PC-9 (cell line): ENCODE measurements at regions not wholly inside any gene's neighbourhood (a gene's known extent, or its start where the extent isn't known, plus 50 kb on each side); places are given as distances from the start of the nearest gene placed in this dataset.

ENCODE experiments used
- BruUV-seq: library from RNA; stranded (reverse); fragments of 400-500 nt; replicated peaks from 2 replicates; lab custom pipeline; 2021; lab: Mats Ljungman, UMichigan
- CTCF ChIA-PET: fragments of 300-600 bp; sonication (Branson Sonifier 250); formaldehyde crosslinking; loops from one replicate; lab custom pipeline; 2022; ENCODE audit warnings: antibody characterized with exemption; lab: Charles Lee
- POLR2A ChIA-PET: fragments of 300-600 bp; sonication (Branson Sonifier 250); formaldehyde crosslinking; loops from one replicate; lab custom pipeline; 2022; ENCODE audit warnings: antibody characterized with exemption; ENCODE audit not compliant: unreplicated experiment; lab: Charles Lee
- DNase-seq, 2 experiments: peaks; one replicate each; pipeline versions ENCODE4 v3.0.0 to v3.0.0-alpha.2; 2015 to 2022; ENCODE audit warnings: mixed read lengths in 1 of 2
- H2AFZ ChIP-seq: fragments of 200-600 bp; sonication (generic); 2 replicates; pipeline ENCODE4 v1.8.1; 2017; ENCODE audit warnings: antibody characterized with exemption
- H3F3A ChIP-seq: fragments of 200-600 bp; sonication (generic); 2 replicates; pipeline ENCODE4 v1.8.1; 2017; ENCODE audit warnings: antibody characterized with exemption, mild to moderate bottlenecking, low read depth; ENCODE audit not compliant: insufficient read depth
- H3K27ac ChIP-seq: fragments of 200-600 bp; sonication (generic); 2 replicates; pipeline ENCODE4 v1.6.1; 2016; ENCODE audit warnings: mixed run types
- H3K27me3 ChIP-seq: fragments of 200-600 bp; sonication (generic); 2 replicates; pipeline ENCODE4 v1.6.1; 2016; ENCODE audit warnings: low read depth, mixed run types; ENCODE audit not compliant: insufficient read depth
- H3K36me3 ChIP-seq: fragments of 200-600 bp; sonication (generic); 2 replicates; pipeline ENCODE4 v1.6.1; 2016; ENCODE audit warnings: low read depth, mixed run types
- H3K4me1 ChIP-seq: fragments of 200-600 bp; sonication (generic); replicated peaks from 2 replicates; pipeline ENCODE4 v1.6.1; 2016; ENCODE audit warnings: mixed run types; ENCODE audit not compliant: insufficient read depth
- H3K4me2 ChIP-seq: fragments of 200-600 bp; sonication (generic); 2 replicates; pipeline ENCODE4 v1.6.1; 2017; ENCODE audit warnings: mixed run types
- H3K4me3 ChIP-seq: fragments of 200-600 bp; sonication (generic); 2 replicates; pipeline ENCODE4 v1.6.1; 2016; ENCODE audit warnings: mixed run types
- H3K79me2 ChIP-seq: fragments of 200-600 bp; sonication (generic); 2 replicates; pipeline ENCODE4 v1.6.1; 2017; ENCODE audit warnings: low read depth, mixed run types
- H3K9me2 ChIP-seq: fragments of 200-600 bp; sonication (generic); 2 replicates; pipeline ENCODE4 v1.8.1; 2017; ENCODE audit warnings: mild to moderate bottlenecking; ENCODE audit not compliant: insufficient read depth
- H3K9me3 ChIP-seq: fragments of 200-600 bp; sonication (generic); 2 replicates; pipeline ENCODE4 v1.8.1; 2016; ENCODE audit warnings: low read depth; ENCODE audit not compliant: insufficient read depth
- H4K20me1 ChIP-seq: fragments of 200-600 bp; sonication (generic); 2 replicates; pipeline ENCODE4 v1.8.1; 2017; ENCODE audit not compliant: insufficient read depth
- EZH2 ChIP-seq: fragments of 200-600 bp; sonication (generic); IDR thresholded peaks from 2 replicates; pipeline ENCODE4 v1.8.0; 2017; ENCODE audit warnings: antibody characterized with exemption, low read depth
- intact Hi-C: fragments of 100-400 bp; cut with micrococcal nuclease; formaldehyde crosslinking; loops from one replicate; pipeline ENCODE4 v1.10.0; 2022; ENCODE audit not compliant: unreplicated experiment
- TF ChIP-seq, protein P1 (sequence below): fragments of 200-600 bp; sonication (generic); conservative IDR thresholded peaks from 2 replicates; pipeline ENCODE4 v1.6.1; 2017; ENCODE audit warnings: mixed run types, antibody characterized with exemption, mild to moderate bottlenecking, moderate library complexity

- no peak for TF ChIP-seq EZH2
- TF ChIP-seq, protein P1, sequence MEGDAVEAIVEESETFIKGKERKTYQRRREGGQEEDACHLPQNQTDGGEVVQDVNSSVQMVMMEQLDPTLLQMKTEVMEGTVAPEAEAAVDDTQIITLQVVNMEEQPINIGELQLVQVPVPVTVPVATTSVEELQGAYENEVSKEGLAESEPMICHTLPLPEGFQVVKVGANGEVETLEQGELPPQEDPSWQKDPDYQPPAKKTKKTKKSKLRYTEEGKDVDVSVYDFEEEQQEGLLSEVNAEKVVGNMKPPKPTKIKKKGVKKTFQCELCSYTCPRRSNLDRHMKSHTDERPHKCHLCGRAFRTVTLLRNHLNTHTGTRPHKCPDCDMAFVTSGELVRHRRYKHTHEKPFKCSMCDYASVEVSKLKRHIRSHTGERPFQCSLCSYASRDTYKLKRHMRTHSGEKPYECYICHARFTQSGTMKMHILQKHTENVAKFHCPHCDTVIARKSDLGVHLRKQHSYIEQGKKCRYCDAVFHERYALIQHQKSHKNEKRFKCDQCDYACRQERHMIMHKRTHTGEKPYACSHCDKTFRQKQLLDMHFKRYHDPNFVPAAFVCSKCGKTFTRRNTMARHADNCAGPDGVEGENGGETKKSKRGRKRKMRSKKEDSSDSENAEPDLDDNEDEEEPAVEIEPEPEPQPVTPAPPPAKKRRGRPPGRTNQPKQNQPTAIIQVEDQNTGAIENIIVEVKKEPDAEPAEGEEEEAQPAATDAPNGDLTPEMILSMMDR = no peak
- H3K9me2 ChIP-seq = no peaks in the 10 kb centered on the region
- H3K4me1 ChIP-seq = no peaks in the 10 kb centered on the region
- no peak overlapping the region for H3K4me3 ChIP-seq
- BruUV-seq = no TSS peak
- no peaks in the 10 kb centered on the region for H3K79me2 ChIP-seq
- H4K20me1 ChIP-seq = no peaks in the 10 kb centered on the region
- H3K27ac ChIP-seq = no peak overlapping the region
- H3F3A ChIP-seq = no peaks in the 10 kb centered on the region
- intact Hi-C loops = no loop called here
- H3K4me2 ChIP-seq = no peak overlapping the region
- H2AFZ ChIP-seq = no peak overlapping the region
- peaks cover 61% of the 10 kb centered on the region for H3K27me3 ChIP-seq
- DNase-seq = no peak
- POLR2A ChIA-PET = no interaction called here
- CTCF ChIA-PET = no interaction called here
- no peaks in the 10 kb centered on the region for H3K9me3 ChIP-seq
- no peaks in the 10 kb centered on the region for H3K36me3 ChIP-seq
Observed at GRCh38 chr1:18541046-18541795, 60.5 kb downstream of the KLHDC7A start.

GRCh38 chr1:18542351-18542750, 61.6 kb downstream of the KLHDC7A start:
- no peak overlapping the region for H3K4me2 ChIP-seq
- ChIA-PET POLR2A (interaction anchor here (0.6 kb wide), 1 partner anchor 22 kb away, joined by 4 read pairs; no protein-coding TSS in a partner anchor), CTCF (no interaction called here)
- H3K4me3 ChIP-seq = no peak overlapping the region
- no TSS peak for BruUV-seq
- no peaks in the 10 kb centered on the region for H3K36me3 ChIP-seq
- H4K20me1 ChIP-seq = no peaks in the 10 kb centered on the region
- no peak overlapping the region for H3K27ac ChIP-seq
- no peaks in the 10 kb centered on the region for H3F3A ChIP-seq
- H3K4me1 ChIP-seq = no peaks in the 10 kb centered on the region
- H3K27me3 ChIP-seq = peaks cover 58% of the 10 kb centered on the region
- no peak for DNase-seq
- H3K9me2 ChIP-seq = no peaks in the 10 kb centered on the region
- intact Hi-C loops = no loop called here
- no peak overlapping the region for H2AFZ ChIP-seq
- no peaks in the 10 kb centered on the region for H3K79me2 ChIP-seq
- no peaks in the 10 kb centered on the region for H3K9me3 ChIP-seq
- TF ChIP-seq EZH2 = no peak
- TF ChIP-seq, protein P1 = no peak

GRCh38 chr1:18546026-18546425, 65.3 kb downstream of the KLHDC7A start:
- Histone ChIP-seq H3K4me1 (no peaks in the 10 kb centered on the region), H3K36me3 (no peaks in the 10 kb centered on the region), H3K9me2 (no peaks in the 10 kb centered on the region), H2AFZ (no peak overlapping the region), H3K4me3 (no peak overlapping the region), H3K79me2 (no peaks in the 10 kb centered on the region), H3K9me3 (no peaks in the 10 kb centered on the region), H4K20me1 (no peaks in the 10 kb centered on the region), H3K27me3 (peaks cover 67% of the 10 kb centered on the region), H3F3A (no peaks in the 10 kb centered on the region), H3K27ac (no peak overlapping the region), H3K4me2 (no peak overlapping the region)
- ChIA-PET CTCF (no interaction called here), POLR2A (no interaction called here)
- no TSS peak for BruUV-seq
- TF ChIP-seq, protein P1 = no peak
- no peak for TF ChIP-seq EZH2
- intact Hi-C loops = no loop called here
- DNase-seq = no peak
